ENCODE measurements at regions not wholly inside any gene's neighbourhood (a gene's known extent, or its start where the extent isn't known, plus 50 kb on each side); places are given as distances from the start of the nearest gene placed in this dataset.
A peak's percentile ranks its signal among the peaks of the same experiment; 100 is the strongest.

DNA sequence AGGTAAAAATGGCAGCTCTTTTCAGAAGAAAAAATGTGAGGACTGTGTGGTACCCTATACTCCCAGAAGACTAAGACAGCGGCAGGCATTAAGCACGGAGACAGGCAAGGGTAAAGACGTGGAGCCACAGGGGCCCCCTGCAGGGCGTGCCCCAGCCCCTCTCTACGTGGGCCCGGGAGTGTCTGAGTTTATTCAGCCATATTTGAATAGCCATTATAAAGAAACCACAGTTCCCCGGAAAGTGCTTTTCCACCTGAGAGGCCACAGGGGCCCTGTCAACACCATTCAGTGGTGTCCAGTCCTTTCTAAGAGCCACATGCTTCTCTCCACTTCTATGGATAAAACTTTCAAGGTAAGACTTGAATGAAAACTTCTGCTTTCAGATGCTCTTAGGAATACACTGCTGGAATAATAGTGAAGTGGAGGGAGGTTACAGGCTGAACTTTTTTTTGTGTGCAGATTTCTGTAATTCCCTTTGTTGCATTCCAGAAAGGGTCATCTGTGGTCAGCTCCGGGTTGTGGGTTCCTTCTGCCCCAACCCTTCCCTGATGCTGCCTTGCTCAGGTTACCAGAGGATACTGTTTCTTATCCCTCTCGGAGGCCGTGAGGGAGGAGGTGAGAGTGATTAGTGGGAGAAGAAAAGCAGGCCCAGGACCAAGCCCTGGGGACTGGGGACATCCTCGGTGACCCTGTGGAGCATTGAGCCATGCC lies 58.4 kb downstream of the SLC25A47 start:
- DNase-seq: no peak

DNA sequence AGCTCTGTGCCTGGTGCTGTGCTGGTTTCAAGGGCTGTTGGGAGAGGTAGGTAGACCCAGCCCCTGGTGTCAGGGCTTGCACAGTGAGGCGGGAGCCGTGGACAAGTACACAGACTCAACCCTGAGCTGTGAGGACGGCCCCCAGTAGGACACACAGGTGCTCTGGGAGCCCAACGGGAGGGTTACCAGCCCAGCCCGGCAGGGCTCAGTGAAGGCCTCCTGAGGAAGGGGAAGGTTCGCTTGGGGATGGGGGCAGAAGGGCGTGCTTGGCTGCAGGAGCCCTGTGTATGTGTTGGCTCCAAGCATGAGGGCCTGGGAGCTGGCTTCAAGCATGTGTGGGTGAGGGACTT lies 58.9 kb downstream of the SLC25A47 start:
- DNase-seq: no peak

DNA sequence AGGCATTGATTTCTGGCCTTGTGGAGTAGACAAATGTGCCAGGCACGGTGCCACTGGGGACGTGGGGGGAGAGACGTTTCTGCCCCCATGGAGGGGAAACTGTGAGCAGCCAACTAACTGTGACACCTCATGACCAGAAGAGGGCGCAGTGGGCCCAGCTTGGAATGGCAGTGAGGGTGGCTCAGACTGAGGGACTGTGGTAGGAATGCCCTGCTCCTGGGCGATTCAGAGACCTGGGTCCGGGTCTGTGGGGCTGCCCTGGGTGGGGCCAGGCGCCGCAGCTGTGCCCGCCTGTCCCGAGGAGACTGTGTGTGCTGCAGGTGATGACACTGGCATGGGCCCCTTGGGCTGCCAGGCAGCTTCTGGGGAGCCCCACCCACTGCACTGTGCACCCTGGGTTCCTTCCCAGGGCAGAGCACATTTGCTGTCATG lies 60.6 kb downstream of the SLC25A47 start:
- DNase-seq: peak; percentile 43

DNA sequence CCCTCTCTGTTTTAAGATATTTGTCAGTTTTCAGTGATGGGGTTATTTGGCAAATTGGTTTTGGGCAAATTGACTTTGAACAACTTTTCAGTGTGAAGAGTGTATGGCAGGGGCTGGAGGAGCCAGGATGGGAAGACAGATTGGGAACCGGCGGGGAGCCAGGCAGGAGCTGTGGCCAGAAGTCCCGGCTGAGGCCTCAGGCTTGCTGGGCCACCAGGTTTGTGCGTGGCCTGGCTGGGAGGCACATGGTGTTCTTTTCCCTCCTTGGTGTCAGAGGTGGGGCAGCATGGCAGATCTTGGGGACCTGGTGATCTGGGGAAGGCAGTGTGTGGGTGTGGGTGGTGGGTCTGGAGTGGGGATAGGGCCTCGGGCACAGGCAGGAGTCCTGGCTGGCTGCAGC lies 61.1 kb downstream of the SLC25A47 start:
- DNase-seq: no peak

DNA sequence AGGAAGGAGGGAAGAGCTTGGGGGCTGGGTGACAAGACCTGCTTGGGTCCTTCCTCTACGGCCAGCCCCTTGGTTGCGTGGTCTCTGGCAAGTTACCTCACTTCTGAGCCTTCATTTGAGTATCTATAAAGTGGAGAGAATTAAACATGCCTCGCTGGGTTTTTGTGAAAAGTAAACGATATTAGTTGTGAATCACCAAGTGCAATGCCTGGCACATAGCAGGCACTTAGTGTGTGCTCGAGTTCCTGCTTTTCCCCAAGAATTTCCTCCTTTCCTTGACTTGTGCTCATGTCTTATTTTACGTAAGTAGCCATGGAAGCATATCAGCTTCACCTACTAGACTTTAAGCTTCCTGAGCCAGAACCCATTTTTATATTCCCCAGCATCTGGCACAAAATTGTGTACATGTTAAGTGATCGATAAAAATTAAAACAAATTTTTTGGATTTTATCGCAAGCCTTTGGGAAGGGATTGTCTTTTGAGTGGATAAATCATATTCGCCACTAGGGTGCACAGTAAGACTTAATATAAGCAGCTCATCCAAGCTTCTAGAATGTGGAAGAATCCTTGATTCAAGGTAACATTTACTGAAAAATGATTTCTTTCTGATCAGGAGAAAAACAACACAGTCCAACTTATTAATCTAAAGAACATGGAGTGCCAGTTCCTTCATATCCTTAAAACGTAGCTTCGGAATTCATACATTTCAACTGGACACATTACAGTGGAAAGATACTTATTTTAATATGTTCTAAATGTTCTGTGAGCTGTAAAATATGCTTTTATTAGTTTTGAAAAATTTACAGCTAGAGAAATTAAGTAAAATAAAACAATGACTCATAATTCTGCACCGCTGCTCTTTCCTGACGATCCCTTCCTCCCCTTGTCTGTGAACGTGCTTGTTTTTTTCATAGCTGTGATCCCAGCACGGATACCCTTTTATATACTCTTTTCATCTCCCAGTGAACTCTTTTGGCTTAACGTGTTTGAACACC lies 62.0 kb downstream of the SLC25A47 start:
- peak; percentile 71 for DNase-seq

DNA sequence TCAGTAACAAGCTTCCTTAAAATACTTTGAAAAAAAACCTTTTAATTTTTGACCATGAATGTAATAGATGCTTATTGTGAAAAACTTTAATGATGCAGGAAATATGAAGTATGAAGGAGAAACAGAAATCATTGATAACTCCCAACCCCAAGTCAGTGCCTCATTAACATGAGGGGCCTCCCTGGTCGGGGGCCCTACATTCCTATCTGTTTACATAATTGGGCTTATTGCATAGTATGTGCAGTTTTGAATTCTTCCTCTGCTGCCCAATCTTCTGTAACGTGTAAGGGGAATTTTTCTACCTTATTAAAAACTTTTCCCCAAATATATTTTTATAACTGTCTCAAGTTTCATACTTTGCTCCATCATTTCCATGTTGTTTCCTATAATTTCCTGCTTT lies 63.0 kb downstream of the SLC25A47 start:
- DNase-seq: no peak

DNA sequence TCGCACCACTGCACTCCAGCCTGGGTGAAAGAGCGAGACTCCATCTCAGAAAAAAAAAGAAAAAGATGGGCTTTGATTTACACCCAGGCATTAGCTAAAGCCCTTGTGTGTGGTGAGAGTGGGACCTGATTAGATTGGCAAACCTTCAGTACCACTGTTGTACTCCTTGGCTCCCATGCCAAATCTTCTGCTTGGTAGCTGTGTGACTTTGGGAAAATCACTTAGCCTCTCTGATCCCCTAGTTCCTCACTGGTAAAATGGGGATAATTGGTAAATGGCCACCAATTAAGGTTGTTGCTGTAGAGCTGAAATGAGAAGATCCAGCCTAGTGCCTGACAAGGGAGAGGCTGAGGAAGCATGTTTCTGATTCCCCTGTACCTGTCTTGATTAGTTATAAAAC lies 63.7 kb downstream of the SLC25A47 start:
- no peak for DNase-seq

DNA sequence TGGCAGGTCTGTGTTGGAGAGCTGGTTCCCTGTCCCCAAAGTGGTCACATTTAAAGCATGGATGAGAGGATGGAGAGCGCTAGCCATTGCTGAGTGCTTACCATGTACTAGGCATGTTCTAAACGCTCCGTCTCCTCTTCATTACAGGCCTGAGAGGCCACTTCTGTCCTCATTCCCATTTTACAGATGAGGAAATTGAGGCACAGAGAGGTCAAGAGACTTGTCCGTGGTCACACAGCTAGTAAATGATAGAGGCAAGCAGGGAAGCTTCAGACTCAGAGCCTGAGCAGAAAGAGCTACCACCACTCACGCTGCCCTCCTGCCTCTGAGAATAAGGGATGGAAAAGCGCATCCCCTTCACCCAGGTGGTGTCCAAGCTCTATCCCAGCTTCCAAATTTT lies 64.3 kb downstream of the SLC25A47 start:
- no peak for DNase-seq

DNA sequence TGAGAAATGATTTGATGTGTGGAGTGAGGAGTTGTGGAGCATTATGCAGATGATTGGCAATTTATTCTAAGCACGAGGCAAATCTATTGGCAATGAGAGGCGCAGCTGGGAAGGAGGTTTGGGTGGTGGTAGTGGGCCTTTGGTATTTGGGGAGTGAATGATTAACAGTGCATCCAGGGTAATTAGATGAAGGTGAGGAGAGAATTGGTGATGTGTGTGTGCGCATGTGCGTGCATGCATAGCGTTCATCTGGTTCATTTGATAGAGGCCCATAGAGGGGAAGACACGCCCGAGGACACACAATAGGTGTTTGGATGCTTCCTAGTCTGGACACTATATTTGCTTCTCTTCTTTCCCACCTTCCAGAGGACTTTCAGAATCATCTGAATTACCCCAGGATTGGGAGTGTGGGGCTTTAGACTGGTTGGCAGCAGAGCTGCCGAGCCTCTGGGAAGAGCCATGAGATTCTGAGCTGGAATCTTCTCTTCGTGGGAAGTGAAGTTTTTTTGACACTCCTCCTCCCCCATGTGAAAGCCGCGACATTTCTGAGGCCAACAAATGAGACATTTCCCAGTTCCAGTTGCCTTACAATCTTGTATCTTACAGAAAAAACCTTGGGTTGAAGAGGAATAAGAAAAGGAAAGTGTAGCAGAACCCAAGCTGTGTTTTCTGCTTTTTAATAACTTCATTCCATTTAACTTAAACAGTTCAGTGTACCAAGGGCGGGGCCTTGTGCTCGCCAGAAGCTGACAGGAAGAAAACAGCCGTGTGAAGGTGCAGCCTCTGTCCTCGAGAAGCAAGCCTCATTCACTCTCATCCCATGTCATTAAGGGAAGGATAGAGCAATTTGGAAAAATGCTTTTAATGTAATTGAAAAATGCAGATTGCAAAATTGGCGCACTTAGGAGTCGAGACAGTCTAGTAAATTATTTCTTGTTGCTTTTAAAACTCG lies 65.2 kb downstream of the SLC25A47 start:
- DNase-seq: peak; percentile 42

DNA sequence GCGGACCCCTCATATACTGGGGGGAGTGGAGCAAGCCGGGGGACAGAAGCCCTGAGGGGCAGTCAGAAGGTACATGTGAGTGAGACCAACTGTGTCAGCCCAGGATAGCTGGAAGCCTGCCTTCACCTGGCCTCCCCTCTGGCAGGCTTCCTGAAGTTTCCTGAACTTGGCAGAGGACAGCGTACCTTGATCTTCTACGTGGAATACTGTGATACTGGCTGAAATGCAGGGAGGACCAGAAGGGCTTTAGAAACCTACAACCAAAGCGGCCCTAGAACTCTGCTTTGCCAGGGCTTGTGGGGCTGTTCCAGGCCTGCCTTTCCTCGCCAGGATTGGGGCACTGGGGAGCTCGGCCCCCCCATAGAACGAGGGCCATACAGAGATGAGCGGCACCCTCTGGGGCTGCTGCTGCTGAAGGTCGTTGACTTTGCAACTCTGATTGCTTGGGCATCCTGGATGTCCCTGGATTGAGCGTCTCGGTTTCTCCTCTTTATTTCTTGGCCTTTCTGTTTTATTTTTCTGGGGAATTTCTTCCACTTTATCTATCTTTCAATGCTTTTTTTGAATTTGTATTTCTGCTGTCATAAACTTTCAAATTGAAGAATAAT lies 66.5 kb downstream of the SLC25A47 start:
- no peak for DNase-seq

DNA sequence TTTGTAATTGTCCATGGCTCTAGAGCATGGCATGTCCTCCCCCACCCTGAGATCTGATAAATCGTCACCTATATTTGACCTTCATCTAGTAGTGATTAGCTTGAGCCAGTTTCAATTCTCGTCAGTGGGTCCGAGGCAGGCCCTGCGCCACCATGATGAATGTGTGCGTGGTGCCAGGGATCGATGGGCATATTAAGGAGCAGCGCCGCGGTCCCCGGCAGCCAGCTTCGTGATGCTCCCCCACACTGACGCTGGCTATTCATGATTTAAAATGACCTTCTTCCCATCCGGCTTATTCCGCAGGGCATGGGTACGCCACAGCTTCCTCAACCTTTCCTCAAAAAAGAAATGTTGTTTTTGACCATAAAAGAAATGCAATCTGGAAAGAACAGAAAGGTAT lies 68.0 kb downstream of the SLC25A47 start:
- no peak for DNase-seq

DNA sequence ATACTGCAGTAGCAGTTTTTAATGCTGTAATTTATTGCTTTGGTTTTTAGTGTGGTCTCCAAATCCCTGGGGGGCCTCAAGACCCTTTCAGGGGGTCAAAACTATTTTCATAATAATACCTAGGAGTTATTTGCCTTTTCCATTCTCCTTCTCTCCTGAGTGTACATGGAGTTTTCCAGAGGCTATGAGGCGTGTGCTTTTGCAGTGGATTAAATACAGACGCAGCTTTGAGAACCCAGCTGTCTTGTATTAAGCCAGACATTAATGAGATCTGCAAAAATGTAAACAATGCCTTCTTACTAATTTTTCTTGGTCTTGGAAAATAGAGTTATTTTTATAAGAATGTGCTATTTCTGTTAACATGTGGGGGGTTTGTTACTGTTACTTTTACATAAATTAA lies 68.6 kb downstream of the SLC25A47 start:
- DNase-seq: no peak

DNA sequence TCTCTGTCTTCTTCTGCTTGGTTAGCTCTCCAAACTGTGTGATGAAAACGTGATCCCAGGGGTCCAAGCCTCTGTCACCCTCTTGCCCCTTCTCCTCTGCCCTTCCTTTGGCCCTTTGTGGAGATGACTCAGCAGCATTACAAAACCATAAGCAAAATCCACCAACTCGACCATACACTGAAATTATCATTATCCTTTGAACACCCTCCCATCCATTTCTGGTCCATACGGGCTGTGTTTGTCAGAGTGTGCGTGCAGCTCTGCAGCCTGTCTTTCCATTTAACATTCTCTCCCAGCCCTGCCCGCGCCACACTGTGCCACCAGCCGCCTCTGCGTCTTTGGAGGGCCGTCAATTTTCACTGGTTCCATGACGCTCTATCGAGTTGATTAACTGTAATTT lies 69.2 kb downstream of the SLC25A47 start:
- no peak for DNase-seq

DNA sequence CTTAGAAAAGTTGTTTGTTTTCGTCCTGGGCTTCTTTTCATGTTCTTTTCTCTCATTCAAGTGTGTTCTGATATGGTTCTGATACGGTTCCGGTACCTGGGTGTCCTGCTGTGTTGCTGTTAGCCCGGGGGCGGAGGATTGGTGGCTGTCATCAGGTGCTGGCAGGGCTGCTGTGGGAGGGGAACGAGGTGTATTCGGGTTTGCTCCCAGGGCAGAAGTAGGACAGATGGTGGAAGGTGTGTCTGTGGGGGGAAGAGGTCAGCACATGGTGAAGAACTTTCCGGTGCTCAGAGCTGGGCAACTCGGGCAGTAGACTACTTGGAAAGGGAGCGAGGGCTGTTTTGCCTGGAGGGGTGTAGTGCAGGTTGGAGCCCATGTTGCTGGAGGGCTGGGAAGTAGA lies 70.2 kb downstream of the SLC25A47 start:
- DNase-seq: no peak

DNA sequence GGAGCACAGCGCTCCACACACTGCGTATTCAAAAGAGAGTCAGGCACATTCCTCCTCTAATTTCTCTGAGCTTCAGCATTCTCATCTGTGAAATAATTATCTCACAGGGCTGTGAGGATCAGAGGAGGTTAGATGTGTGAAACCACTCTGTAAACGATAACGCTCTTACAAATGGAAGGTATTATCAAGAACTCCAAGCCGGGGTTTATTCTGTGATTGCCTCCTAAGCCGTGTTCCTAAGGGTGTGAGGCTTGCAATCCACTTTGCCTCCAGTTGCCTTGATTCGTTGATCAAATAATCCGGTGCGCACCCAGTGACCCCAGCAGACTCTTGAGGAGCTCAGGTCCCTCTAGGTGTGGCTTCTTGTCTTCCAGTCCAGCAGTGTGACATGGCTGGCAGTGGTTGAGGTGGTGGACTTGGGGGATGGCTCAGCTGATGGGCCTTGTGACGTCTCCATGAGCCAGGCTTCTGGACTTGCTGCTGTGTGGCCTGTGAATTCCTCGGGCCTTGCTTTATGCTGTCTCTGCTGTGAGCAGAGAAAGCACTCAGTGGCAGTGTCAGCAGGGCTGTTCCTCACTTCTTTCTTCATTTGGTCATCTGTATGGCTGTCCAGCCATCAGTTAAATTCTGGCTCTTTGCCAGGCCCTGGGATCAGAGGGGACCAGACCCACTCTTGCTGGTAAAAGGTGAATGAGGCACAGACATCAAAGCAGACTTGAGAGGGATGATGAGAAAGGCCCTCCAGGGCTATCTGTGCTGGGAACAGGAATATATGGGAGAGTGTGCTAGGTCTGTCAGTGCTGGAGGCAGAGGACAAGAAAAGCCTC lies 71.0 kb downstream of the SLC25A47 start:
- DNase-seq: no peak

DNA sequence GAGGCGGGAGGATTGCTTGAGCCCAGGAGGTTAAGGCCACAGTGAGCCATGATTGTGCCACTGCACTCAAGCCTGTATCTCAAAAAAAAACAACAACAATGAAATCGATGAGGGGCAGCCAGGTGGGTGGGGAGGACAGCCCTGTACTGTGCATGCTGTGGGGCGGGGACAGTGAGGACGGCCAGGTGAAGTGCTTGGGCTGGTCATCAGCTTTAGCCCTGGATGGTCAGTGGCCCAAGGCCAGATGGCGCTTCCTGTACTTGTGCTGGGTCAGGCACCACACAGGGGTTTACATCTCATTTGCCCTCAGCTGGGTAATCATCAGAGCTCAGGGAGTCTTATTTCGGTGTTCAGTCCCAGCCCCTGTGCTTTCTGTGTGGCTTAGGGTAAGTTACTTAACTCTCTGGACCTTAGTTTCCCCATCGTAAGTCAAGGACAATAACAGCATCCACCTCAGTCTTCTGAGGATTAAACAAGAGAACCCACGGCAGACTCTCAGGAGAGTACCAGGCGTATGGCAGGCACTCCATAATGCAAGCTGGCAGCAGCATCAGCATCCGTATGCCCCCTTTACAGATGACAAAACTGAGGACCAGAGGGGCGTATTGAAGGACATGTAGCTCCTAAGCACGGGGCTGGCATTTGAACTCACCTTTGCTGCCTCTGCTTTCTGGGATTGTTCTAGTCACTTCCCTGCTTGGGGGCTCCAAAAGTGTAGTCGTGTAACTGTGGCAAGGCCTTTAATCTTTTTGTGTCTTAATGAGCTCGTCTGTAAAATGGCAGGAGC lies 71.9 kb downstream of the SLC25A47 start:
- DNase-seq: no peak

DNA sequence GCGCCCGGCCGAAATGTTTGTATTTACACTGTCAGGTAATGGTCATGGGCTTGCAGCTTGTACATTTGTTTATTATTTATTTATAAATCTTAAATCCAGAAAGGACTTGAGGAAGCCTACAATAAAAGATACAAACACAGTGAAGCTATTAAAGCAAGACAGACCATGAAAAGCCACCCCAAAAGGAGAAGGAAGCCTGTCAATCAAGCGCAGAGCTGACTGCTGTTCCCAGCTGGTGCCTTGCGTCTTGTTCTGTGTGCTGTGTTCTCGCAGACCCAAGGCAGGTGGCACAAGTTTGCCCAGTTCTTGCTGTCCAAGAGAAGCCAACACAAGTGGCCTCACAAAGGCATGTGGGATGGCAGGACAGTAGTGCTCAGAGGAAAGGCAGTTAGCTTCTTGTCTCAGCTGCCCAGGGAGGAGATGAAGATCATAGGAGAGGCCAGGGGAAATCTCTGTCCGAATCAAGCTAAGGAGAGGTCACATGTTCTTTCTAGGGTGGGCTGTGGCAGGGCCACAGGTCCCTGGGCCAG lies 73.2 kb downstream of the SLC25A47 start:
- DNase-seq: no peak

DNA sequence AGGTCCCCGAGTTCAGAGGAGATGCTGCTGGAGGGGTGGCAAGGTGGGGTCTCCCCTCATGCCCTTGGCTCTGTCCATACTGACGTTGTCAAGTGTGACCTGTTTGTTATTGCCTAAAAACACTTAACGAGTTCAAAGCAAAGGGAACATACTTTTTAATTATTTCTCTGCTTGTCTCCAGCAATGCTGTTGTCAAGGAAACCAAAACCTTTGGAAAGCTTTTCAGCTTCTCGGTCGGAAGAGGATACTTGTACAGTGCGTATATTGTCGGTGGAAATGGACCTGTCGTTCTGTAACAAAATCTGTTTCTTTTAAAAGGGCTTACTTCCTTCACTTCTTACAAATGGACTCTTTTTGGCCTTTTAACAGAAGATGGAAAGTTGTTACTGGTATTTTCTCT lies 73.9 kb downstream of the SLC25A47 start:
- DNase-seq: no peak

DNA sequence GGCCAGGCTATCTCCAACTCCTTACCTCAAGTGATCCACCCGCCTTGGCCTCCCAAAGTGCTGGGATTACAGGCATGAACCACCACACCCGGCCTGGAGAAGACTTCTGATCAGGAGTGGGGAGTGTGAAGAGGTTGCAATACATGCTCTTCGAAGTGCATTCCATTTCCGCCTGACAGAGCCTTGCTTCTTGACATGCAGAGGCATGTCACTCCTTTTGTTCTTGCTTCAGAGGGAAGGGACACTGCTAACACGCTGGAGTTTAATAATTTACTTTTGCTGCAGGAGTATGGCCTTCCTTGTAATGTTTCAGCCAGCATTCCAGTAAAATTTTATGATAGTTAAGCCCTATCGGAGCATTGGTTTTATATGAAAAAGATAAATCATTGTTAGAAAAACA lies 74.9 kb downstream of the SLC25A47 start:
- DNase-seq: peak; percentile 8

DNA sequence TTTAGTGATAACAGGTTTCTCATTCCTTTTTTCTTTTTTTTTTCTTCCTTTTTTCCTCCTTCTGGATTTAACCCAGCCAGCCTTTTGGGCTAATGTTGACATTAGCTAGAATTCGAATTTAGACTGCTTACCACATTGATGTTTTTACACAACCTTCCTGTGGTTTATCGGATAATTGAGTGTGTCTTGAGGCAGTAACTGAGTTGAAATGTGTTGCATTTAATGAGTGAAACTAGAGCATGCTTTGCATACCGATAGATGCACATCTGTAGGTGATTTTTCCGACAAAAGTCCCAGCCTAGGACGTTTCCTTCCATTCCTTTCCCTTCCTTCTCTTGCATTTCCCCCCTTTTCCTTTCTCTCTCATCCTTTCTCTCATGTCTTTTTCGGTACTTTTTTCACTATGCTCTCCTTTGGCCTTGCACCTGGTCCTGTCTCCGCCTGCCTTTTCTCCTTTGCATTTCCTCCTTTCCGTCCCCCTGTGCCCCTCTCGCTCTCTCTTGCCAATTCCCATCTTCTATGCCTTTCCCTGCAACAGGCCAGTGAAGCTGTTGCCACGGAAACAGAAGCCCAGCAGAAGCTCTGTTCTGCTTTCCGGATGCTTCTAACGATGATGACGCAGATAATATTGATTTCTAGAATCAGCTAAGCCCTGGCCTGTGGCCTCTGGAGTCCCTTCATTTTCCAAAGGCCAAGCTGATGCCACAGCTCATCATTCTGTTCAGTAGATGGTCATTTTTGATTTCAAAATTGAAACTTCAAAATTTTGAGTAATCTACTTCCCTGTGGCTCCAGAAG lies 76.1 kb downstream of the SLC25A47 start:
- no peak for DNase-seq
